GM23248 (cell line): ENCODE measurements at regions not wholly inside any gene's neighbourhood (a gene's known extent, or its start where the extent isn't known, plus 50 kb on each side); places are given as distances from the start of the nearest gene placed in this dataset.
"Not testable (repeated sequence)": the region's sequence is repeated elsewhere in the genome, so short reads cannot be mapped to it uniquely, and the experiment has no call there.

ENCODE experiments used
- DNase-seq: peaks from one replicate; pipeline ENCODE4 v3.0.0-alpha.2; 2015
- H2AFZ ChIP-seq: fragments of 200-600 bp; sonication (generic); 2 replicates; pipeline ENCODE4 v1.6.1; 2016; ENCODE audit warnings: antibody characterized with exemption
- H3F3A ChIP-seq: fragments of 200-600 bp; sonication (generic); 2 replicates; pipeline ENCODE4 v1.6.1; 2016; ENCODE audit warnings: mild to moderate bottlenecking, antibody characterized with exemption, mixed run types; ENCODE audit not compliant: insufficient read depth
- H3K27ac ChIP-seq: fragments of 200-600 bp; sonication (generic); 2 replicates; pipeline ENCODE4 v1.5.1; 2016; ENCODE audit warnings: mild to moderate bottlenecking
- H3K27me3 ChIP-seq: fragments of 200-600 bp; sonication (generic); replicated peaks from 2 replicates; pipeline ENCODE4 v1.6.1; 2016; ENCODE audit warnings: mild to moderate bottlenecking; ENCODE audit not compliant: insufficient read depth
- H3K36me3 ChIP-seq: fragments of 200-600 bp; sonication (generic); 2 replicates; pipeline ENCODE4 v1.6.1; 2016; ENCODE audit warnings: low read depth, mild to moderate bottlenecking
- H3K4me1 ChIP-seq: fragments of 200-600 bp; sonication (generic); 2 replicates; pipeline ENCODE4 v1.6.1; 2016; ENCODE audit warnings: mild to moderate bottlenecking; ENCODE audit not compliant: insufficient read depth
- H3K4me2 ChIP-seq: fragments of 200-600 bp; sonication (generic); one replicate; pipeline ENCODE4 v1.6.1; 2016; ENCODE audit warnings: mild to moderate bottlenecking; ENCODE audit not compliant: unreplicated experiment
- H3K4me3 ChIP-seq: fragments of 200-600 bp; sonication (generic); 2 replicates; pipeline ENCODE4 v1.5.1; 2016; ENCODE audit warnings: mild to moderate bottlenecking
- H3K79me2 ChIP-seq: fragments of 200-600 bp; sonication (generic); 2 replicates; pipeline ENCODE4 v1.6.1; 2016; ENCODE audit warnings: mild to moderate bottlenecking; ENCODE audit not compliant: insufficient read depth
- H3K9ac ChIP-seq: fragments of 200-600 bp; sonication (generic); 2 replicates; pipeline ENCODE4 v1.6.1; 2016; ENCODE audit warnings: mild to moderate bottlenecking
- H3K9me2 ChIP-seq: fragments of 200-600 bp; sonication (generic); 2 replicates; pipeline ENCODE4 v1.6.1; 2016; ENCODE audit warnings: mixed run types, mild to moderate bottlenecking, moderate library complexity; ENCODE audit not compliant: insufficient read depth
- H3K9me3 ChIP-seq: fragments of 200-600 bp; sonication (generic); one replicate; pipeline ENCODE4 v1.6.1; 2017; ENCODE audit warnings: low read depth
- H4K20me1 ChIP-seq: fragments of 200-600 bp; sonication (generic); 2 replicates; pipeline ENCODE4 v1.6.0; 2016; ENCODE audit not compliant: insufficient read depth
- EZH2 ChIP-seq: fragments of 200-600 bp; sonication (generic); IDR thresholded peaks from 2 replicates; pipeline ENCODE4 v1.6.1; 2018; ENCODE audit warnings: antibody characterized with exemption, mild to moderate bottlenecking; ENCODE audit not compliant: insufficient read depth, poor library complexity, severe bottlenecking
- EZH2phosphoT487 ChIP-seq: fragments of 200-600 bp; sonication (generic); IDR thresholded peaks from 2 replicates; pipeline ENCODE4 v1.6.1; 2018; ENCODE audit warnings: antibody characterized with exemption, moderate library complexity, mild to moderate bottlenecking, low read depth; ENCODE audit not compliant: insufficient read depth
- WGBS, 2 experiments: methylation state at CpG; one replicate each; pipeline ENCODE4 v1.1.6; 2015 to 2017; ENCODE audit warnings: low lambda C conversion rate in 2 of 2, low coverage in 1 of 2; ENCODE audit errors: missing lambda C conversion rate in 2 of 2; 5-methylcytosine and 5-hydroxymethylcytosine counted together
- in situ Hi-C: fragments of 300-500 bp; cut with MboI; formaldehyde crosslinking; loops from 2 replicates; pipeline ENCODE4 v1.15.0; 2020

DNA sequence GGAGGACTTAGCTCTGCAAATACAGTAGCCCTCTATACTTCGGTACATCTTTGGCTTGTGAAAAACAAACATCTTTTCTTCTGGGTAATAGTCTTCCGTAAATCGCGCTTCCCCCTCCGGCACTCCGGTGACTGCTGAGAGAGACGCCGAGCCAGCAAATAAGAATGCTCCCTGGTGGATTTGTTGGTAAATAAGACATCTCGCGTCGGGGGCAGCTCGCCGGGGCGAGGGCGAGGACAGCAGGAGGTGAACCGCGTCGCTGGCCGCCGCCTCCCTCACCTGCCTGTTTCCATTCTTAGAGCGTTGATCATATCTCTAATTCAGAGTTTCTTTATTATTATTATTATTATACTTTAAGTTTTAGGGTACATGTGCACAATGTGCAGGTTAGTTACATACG, 117.6 kb downstream of the PMAIP1 start:
- Histone ChIP-seq H4K20me1 (no peaks in the 10 kb centered on the region), H2AFZ (no peak overlapping the region), H3K4me1 (peaks cover 33% of the 10 kb centered on the region), H3K4me2 (no peak overlapping the region), H3K36me3 (no peaks in the 10 kb centered on the region), H3K9me3 (no peaks in the 10 kb centered on the region), H3K27me3 (no peaks in the 10 kb centered on the region), H3K9me2 (no peaks in the 10 kb centered on the region), H3K4me3 (no peak overlapping the region), H3K27ac (no peak overlapping the region), H3F3A (peaks cover 25% of the 10 kb centered on the region), H3K9ac (no peak overlapping the region), H3K79me2 (no peaks in the 10 kb centered on the region)
- WGBS, 2 experiments = 93 to 100% methylated on average over 21 to 22 of the region's 22 CpGs
- no peak for TF ChIP-seq EZH2phosphoT487
- TF ChIP-seq EZH2 = no peak
- DNase-seq = no peak
- in situ Hi-C loops = loop anchor here (25.0 kb wide), 1 partner anchor 395 kb away; no protein-coding TSS in a partner anchor

DNA sequence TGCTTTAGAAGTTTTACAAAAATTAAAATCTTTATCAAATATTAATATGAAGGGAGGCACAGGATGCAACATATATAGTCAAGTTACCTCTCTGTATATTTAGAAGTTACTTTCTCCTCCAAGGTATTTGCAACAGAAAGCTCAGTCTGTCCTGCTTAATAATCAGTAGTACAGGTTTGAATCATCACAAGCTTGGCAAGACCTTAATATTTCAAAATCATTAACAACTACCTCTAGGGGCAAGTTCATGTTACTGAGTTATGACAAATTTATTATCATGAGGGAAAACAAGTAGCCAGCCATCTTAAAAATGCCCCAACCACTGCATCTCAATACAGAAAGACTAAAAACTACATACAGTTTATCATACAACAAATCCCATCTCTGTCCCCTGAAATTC, 116.0 kb downstream of the PMAIP1 start:
- not testable (repeated sequence) for H3K36me3 ChIP-seq, H2AFZ ChIP-seq, H3K27me3 ChIP-seq, H3K9me2 ChIP-seq, H3K9me3 ChIP-seq, H3K4me3 ChIP-seq, H3K9ac ChIP-seq, H3K4me2 ChIP-seq, H4K20me1 ChIP-seq, H3K79me2 ChIP-seq, H3K27ac ChIP-seq
- DNase-seq = peak; percentile 35
- Histone ChIP-seq H3F3A (peaks cover 17% of the 10 kb centered on the region), H3K4me1 (peaks cover 25% of the 10 kb centered on the region)
- in situ Hi-C loops = loop anchor here (25.0 kb wide), 1 partner anchor 396 kb away; no protein-coding TSS in a partner anchor

DNA sequence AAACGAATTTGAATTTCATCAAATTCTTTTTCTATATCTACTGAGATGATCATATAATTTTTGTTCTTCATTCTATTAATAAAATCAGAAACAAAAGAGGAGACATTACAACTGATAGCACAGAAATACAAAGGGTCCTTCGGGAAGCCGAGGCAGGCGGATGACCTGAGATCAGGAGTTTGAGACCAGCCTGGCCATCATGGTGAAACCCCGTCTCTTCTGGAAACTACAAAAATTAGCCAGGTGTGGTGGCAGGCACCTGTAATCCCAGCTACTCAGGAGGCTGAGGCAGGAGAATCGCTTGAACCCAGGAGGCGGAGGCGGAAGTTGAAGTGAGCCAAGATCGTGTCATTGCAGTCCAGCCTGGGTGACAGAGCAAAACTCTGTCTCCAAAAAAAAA, 113.4 kb downstream of the PMAIP1 start:
- not testable (repeated sequence) for H3K9ac ChIP-seq, H3K27me3 ChIP-seq, H4K20me1 ChIP-seq, H3K4me2 ChIP-seq, H3K9me2 ChIP-seq, H3K9me3 ChIP-seq, H3K79me2 ChIP-seq, DNase-seq, H3F3A ChIP-seq, H3K4me3 ChIP-seq, H3K4me1 ChIP-seq, H3K27ac ChIP-seq, H2AFZ ChIP-seq, H3K36me3 ChIP-seq
- in situ Hi-C loops = loop anchor here (25.0 kb wide), 1 partner anchor 399 kb away; no protein-coding TSS in a partner anchor
- WGBS, 2 experiments = 92 to 93% methylated on average over 9 of the region's 9 CpGs

DNA sequence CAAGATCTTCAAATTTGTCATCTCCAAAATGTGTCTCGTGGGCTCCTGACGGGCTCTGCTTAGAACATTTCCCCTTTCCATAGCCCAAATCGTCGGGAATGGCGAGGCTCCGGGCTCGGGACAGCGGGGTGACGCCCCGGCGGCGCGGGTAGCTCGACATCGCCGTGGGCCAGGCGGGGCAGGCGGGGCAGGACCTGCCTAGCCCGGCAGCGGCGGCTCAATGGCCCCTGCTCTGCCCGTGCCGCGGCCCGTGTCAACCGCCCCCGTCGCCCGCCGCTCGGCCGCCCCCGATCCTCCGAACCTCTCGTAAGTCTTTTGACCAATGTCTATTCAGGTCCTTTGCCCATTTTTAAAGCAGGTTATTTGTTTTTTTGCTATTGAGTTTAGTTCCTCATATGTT, 111.2 kb downstream of the PMAIP1 start:
- Histone ChIP-seq H4K20me1 (no peaks in the 10 kb centered on the region), H2AFZ (no peak overlapping the region), H3K4me1 (no peaks in the 10 kb centered on the region), H3K27me3 (no peaks in the 10 kb centered on the region), H3K9me3 (no peaks in the 10 kb centered on the region), H3K27ac (no peak overlapping the region), H3K4me2 (no peak overlapping the region), H3K9me2 (no peaks in the 10 kb centered on the region), H3F3A (no peaks in the 10 kb centered on the region), H3K4me3 (no peak overlapping the region), H3K79me2 (no peaks in the 10 kb centered on the region), H3K36me3 (no peaks in the 10 kb centered on the region), H3K9ac (no peak overlapping the region)
- in situ Hi-C loops = loop anchor here (25.0 kb wide), 1 partner anchor 401 kb away; no protein-coding TSS in a partner anchor
- no peak for DNase-seq
- TF ChIP-seq EZH2phosphoT487 (no peak), EZH2 (no peak)
- WGBS, 2 experiments = 95 to 96% methylated on average over 24 to 35 of the region's 35 CpGs

DNA sequence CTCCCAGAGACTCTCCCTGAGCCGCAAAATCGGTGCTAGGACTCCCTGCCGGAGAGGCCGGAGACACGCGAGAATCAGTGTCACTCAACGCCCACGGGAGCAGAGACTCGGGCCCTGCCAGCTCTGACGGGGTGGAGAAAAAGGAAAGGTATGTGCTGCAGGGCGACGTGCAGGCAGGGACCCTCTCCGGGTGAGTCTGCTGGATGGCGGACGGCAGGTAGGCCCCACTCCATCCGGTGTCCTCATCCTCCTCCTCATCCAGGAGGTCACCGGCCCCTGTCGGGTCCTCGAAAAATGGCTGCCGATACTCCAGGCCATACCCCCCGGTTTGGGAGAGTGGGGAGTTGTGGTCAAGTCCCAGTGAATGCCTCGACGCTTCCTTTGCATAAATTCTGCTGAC, 110.7 kb downstream of the PMAIP1 start:
- Histone ChIP-seq H3K27ac (no peak overlapping the region), H3K4me2 (no peak overlapping the region), H3K4me1 (no peaks in the 10 kb centered on the region), H3K79me2 (no peaks in the 10 kb centered on the region), H3K9me2 (no peaks in the 10 kb centered on the region), H3K36me3 (no peaks in the 10 kb centered on the region), H3K4me3 (no peak overlapping the region), H3K27me3 (no peaks in the 10 kb centered on the region), H3K9ac (no peak overlapping the region), H3F3A (no peaks in the 10 kb centered on the region), H2AFZ (no peak overlapping the region), H3K9me3 (no peaks in the 10 kb centered on the region), H4K20me1 (no peaks in the 10 kb centered on the region)
- DNase-seq = no peak
- WGBS, 2 experiments = 86% methylated on average over 23 of the region's 23 CpGs
- TF ChIP-seq EZH2phosphoT487 (no peak), EZH2 (no peak)
- in situ Hi-C loops = loop anchor here (25.0 kb wide), 1 partner anchor 402 kb away; no protein-coding TSS in a partner anchor
